PFSK-1 (cell line): ENCODE measurements at regions not wholly inside any gene's neighbourhood (a gene's known extent, or its start where the extent isn't known, plus 50 kb on each side); places are given as distances from the start of the nearest gene placed in this dataset.

Experiments used
- FOXP2 ChIP-seq: optimal IDR thresholded peaks from 2 replicates; pipeline ENCODE3; 2011; ENCODE audit warnings: borderline replicate concordance, control low read depth, inconsistent platforms; ENCODE audit not compliant: insufficient read depth; ENCODE audit errors: extremely low read length, extremely low read depth
- POLR2AphosphoS5 ChIP-seq: IDR thresholded peaks from 2 replicates; pipeline ENCODE4 v1.6.1; 2012; ENCODE audit warnings: low read depth, mild to moderate bottlenecking, control low read depth, low read length, moderate library complexity
- SIN3A ChIP-seq: IDR thresholded peaks from 2 replicates; pipeline ENCODE4 v1.6.1; 2012; ENCODE audit warnings: mild to moderate bottlenecking, low read length, moderate library complexity, borderline replicate concordance; ENCODE audit not compliant: insufficient read depth
- TAF1 ChIP-seq: IDR thresholded peaks from 2 replicates; pipeline ENCODE4 v1.6.1; 2012; ENCODE audit warnings: low read length, control low read depth, borderline replicate concordance; ENCODE audit not compliant: insufficient read depth
- TF ChIP-seq, protein P1 (sequence below), 2 experiments: IDR thresholded peaks; 2 replicates each; pipeline versions ENCODE4 v1.6.1 to v1.8.0; 2011 to 2012; ENCODE audit warnings: low read depth in 2 of 2, low read length in 2 of 2, control low read depth in 1 of 2, inconsistent platforms in 1 of 2, mild to moderate bottlenecking in 1 of 2, moderate library complexity in 1 of 2; ENCODE audit not compliant: insufficient read depth in 1 of 2

DNA sequence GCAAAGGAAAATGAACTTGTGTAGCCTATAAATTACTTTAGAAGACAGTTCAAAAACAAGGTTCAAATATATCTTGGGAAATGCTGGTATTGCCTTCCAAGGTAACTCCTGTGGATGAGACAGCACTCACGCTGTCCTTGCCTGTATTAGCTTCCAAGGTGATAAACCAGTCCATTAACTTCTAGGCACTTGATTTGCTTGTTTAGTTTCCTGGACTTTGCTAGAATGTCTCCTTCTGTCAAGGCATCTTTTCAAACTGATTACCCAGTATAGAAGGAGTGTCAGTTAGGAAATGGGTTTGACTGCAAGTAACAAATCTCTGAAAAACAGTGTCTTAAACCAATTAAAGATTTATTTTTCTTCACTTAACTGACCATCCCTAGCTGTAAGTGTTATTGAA, 103.4 kb upstream of the SLC22A23 start:
- TF ChIP-seq, protein P1, sequence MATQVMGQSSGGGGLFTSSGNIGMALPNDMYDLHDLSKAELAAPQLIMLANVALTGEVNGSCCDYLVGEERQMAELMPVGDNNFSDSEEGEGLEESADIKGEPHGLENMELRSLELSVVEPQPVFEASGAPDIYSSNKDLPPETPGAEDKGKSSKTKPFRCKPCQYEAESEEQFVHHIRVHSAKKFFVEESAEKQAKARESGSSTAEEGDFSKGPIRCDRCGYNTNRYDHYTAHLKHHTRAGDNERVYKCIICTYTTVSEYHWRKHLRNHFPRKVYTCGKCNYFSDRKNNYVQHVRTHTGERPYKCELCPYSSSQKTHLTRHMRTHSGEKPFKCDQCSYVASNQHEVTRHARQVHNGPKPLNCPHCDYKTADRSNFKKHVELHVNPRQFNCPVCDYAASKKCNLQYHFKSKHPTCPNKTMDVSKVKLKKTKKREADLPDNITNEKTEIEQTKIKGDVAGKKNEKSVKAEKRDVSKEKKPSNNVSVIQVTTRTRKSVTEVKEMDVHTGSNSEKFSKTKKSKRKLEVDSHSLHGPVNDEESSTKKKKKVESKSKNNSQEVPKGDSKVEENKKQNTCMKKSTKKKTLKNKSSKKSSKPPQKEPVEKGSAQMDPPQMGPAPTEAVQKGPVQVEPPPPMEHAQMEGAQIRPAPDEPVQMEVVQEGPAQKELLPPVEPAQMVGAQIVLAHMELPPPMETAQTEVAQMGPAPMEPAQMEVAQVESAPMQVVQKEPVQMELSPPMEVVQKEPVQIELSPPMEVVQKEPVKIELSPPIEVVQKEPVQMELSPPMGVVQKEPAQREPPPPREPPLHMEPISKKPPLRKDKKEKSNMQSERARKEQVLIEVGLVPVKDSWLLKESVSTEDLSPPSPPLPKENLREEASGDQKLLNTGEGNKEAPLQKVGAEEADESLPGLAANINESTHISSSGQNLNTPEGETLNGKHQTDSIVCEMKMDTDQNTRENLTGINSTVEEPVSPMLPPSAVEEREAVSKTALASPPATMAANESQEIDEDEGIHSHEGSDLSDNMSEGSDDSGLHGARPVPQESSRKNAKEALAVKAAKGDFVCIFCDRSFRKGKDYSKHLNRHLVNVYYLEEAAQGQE (IDR thresholded peaks at IDR 0.05; ENCODE audit: insufficient read depth in 1 of 2, low read depth in 2 of 2, low read length in 2 of 2) = no peak
- no peak for TF ChIP-seq FOXP2
- TF ChIP-seq TAF1 = no peak
- TF ChIP-seq POLR2AphosphoS5 = no peak
- TF ChIP-seq SIN3A = no peak

DNA sequence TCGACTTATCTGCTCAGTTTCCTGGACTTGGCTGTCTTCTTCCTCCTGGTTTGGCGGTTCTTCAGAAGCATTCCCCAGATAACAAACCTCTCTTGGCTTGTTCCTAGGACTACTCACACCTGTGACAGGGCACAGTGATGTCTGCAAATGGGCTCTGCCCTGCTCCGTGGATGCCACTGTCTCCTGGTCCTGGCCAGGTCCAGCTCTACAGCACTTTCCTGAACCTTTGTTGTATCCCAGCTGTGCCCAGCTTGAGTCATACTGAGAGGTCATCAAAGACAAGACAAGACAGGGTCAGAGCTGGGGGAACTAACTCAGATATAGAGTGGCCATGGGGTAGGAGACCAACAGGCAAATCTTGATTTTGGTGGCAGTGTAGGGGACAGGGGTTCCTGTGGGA, 102.7 kb upstream of the SLC22A23 start:
- TF ChIP-seq, protein P1 (IDR thresholded peaks at IDR 0.05; ENCODE audit: insufficient read depth in 1 of 2, low read depth in 2 of 2, low read length in 2 of 2) = no peak
- TF ChIP-seq TAF1 (no peak), POLR2AphosphoS5 (no peak), SIN3A (no peak)

DNA sequence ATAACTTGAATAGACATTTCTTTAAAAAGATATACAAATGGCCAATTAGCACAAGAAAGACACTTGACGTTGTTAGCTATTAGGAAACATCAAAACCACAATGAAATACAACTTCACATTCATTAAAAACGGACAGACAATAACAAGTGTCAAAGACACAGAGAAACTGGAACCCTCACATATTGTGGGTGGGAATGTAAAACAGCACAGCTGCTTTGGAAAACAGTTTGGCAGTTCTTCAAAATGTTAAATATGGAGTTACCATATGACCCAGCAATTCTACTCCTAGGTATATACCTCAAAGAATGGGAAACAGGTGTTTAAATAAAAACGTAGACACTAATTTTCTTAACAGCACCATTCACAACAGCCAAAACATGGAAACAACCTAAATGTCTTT, 100.5 kb upstream of the SLC22A23 start:
- TF ChIP-seq FOXP2 (no peak), POLR2AphosphoS5 (no peak), SIN3A (no peak), TAF1 (no peak)
- TF ChIP-seq, protein P1 (IDR thresholded peaks at IDR 0.05; ENCODE audit: insufficient read depth in 1 of 2, low read depth in 2 of 2, low read length in 2 of 2) = no peak

DNA sequence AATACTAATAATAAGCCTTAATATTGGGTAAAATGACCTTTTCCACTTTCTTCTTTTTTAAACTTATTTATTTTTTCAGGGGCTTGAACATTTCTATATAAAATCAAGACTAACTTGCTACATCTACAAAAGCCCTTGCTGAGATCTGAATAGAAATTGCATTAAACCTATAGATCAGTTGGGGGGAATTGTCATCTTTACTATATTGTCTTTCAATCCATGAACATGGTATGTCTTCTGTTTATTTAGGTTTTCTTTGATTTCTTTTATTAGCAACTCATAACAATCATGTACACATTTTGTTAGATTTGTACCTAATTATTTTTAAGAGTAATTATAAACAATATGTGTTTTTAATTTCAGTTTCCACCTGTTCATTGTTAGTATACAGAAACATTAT, 96.4 kb upstream of the SLC22A23 start:
- no peak for TF ChIP-seq TAF1
- TF ChIP-seq SIN3A = no peak
- no peak for TF ChIP-seq POLR2AphosphoS5
- no peak for TF ChIP-seq FOXP2
- TF ChIP-seq, protein P1 (IDR thresholded peaks at IDR 0.05; ENCODE audit: insufficient read depth in 1 of 2, low read depth in 2 of 2, low read length in 2 of 2) = no peak

DNA sequence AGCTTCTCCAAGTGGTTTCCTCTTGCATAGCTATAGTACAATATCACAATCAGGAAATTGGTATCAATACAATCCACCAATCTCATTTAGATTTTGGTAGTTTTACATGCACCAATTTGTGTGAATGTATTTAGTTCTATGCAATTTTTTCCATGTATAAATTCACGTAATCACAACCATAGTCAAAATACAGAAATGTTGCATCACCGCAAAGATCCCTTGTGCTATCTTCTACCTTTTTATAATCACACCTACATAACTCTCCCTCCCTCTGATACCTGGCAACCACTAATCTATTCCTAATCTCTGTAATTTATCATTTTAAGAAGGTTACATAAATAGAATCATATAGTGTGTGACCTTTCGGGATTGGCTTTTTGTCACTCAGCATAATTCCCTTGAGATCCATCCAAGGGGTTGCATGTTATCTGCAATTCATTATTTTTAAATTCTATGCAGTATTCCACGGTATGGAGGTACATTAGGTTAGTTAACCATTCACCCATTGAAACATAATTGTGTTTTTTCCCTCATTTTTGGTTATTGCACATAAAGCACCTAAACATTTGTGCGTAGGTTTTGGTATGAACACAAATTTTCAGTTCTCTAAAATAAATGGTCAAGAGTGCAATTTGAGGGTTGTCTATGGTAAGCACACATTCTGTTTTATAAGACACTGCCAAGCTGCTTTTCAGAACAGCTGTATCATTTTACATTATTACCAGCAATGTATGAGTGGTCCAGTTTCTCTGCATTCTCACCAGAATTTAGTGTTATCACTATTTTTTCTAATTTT, 95.1 kb upstream of the SLC22A23 start:
- TF ChIP-seq POLR2AphosphoS5 (no peak), FOXP2 (no peak), TAF1 (no peak), SIN3A (no peak)
- TF ChIP-seq, protein P1 (IDR thresholded peaks at IDR 0.05; ENCODE audit: insufficient read depth in 1 of 2, low read depth in 2 of 2, low read length in 2 of 2) = no peak
